Stomach (tissue), 8 donors: ENCODE measurements at regions not wholly inside any gene's neighbourhood (a gene's known extent, or its start where the extent isn't known, plus 50 kb on each side); places are given as distances from the start of the nearest gene placed in this dataset.

ENCODE experiments used
- DNase-seq, 2 donors: peaks; one replicate each; pipeline versions ENCODE4 v3.0.0 to v3.0.0-alpha.2; 2013 to 2019
- H3K27ac ChIP-seq, 5 donors: fragments of 200-600 bp in 4 of 5; sonication (generic) in 4 of 5; one replicate each; pipeline ENCODE4 v1.5.1; 2013 to 2019; ENCODE audit warnings: mild to moderate bottlenecking in 1 of 5, moderate library complexity in 1 of 5
- H3K27me3 ChIP-seq, 3 donors: fragments of 200-600 bp; sonication (generic); one replicate each; pipeline ENCODE4 v1.5.1; 2017 to 2019; ENCODE audit warnings: mixed run types in 1 of 3
- H3K36me3 ChIP-seq, 4 donors: fragments of 200-600 bp; sonication (generic); 1 replicate in 3 of 4; 2 replicates in 1 of 4; pipeline ENCODE4 v1.5.1; 2016 to 2019
- H3K4me1 ChIP-seq, 4 donors: fragments of 200-600 bp; sonication (generic); one replicate each; pipeline ENCODE4 v1.5.1; 2016 to 2019
- H3K4me3 ChIP-seq, 4 donors: fragments of 200-600 bp; sonication (generic) in 3 of 4; one replicate each; pipeline ENCODE4 v1.5.1; 2016 to 2019; ENCODE audit warnings: mild to moderate bottlenecking in 1 of 4
- H3K9me3 ChIP-seq, 4 donors: fragments of 200-600 bp; sonication (generic); one replicate each; pipeline ENCODE4 v1.5.1; 2016 to 2019
- EP300 ChIP-seq: sonication (generic); formaldehyde crosslinking; IDR thresholded peaks from one replicate; pipeline ENCODE4 v1.6.1; 2017; ENCODE audit warnings: antibody characterized with exemption
- POLR2A ChIP-seq, 4 donors: fragments of 450-650 bp; IDR thresholded peaks; one replicate each; pipeline ENCODE4 v1.6.1; 2016; ENCODE audit warnings: antibody characterized with exemption in 4 of 4, control low read depth in 2 of 4, mild to moderate bottlenecking in 1 of 4, moderate library complexity in 1 of 4
- POLR2AphosphoS5 ChIP-seq, 3 donors: sonication (generic); formaldehyde crosslinking; IDR thresholded peaks; one replicate each; pipeline ENCODE4 v1.6.1; 2016; ENCODE audit warnings: antibody characterized with exemption in 3 of 3
- WGBS, 5 donors: extraction: QIAGEN DNeasy Blood & Tissue Kit in 3 of 5; methylation state at CpG; one replicate each; pipeline versions ENCODE4 v1.1.5 to v1.1.7; 2013 to 2018; 5-methylcytosine and 5-hydroxymethylcytosine counted together
- intact Hi-C: fragments of 100-400 bp; cut with DNase I; formaldehyde crosslinking; loops from one replicate; pipeline ENCODE4 v1.15.1; 2023; ENCODE audit warnings: low total_unique reads
- TF ChIP-seq, protein P1 (sequence below), 7 experiments: fragments of 450-650 bp in 4 of 7; fragments of 200-600 bp in 3 of 7; sonication (generic) in 3 of 7; IDR thresholded peaks; one replicate each; pipeline ENCODE4 v1.5.1; 2016 to 2019; ENCODE audit warnings: antibody characterized with exemption in 7 of 7, control low read depth in 2 of 7, mild to moderate bottlenecking in 1 of 7
- donor health status: healthy with polysubstance abuse.
- donor health status: Bipolar disorder and iron deficiency.
- donor health status: healthy.

DNA sequence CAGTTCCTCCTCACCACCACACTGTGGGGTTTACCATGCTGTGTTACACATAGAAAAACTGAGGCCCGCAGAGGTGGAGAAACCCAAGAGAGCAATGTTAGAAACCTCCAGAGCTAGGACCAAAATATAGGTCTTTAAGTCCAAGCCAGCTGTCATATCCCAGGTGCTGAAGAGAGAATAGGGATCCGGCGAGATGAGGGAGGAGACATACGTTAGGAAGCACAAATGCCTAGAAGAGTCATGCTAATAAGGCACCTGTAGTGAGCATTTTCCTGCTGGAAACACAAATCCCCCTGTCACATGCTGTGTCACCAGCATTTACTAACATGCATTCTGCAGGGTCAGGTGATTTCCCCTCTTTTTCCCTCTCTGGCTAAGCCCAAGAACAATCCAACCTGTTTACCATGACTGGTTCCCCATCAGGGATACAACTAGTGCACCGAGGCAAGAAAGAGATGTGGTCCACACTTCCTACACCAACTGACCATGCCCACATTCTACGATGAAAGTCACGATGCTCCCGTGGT is 168.6 kb upstream of the CAMK1G start:
- TF ChIP-seq, protein P1, sequence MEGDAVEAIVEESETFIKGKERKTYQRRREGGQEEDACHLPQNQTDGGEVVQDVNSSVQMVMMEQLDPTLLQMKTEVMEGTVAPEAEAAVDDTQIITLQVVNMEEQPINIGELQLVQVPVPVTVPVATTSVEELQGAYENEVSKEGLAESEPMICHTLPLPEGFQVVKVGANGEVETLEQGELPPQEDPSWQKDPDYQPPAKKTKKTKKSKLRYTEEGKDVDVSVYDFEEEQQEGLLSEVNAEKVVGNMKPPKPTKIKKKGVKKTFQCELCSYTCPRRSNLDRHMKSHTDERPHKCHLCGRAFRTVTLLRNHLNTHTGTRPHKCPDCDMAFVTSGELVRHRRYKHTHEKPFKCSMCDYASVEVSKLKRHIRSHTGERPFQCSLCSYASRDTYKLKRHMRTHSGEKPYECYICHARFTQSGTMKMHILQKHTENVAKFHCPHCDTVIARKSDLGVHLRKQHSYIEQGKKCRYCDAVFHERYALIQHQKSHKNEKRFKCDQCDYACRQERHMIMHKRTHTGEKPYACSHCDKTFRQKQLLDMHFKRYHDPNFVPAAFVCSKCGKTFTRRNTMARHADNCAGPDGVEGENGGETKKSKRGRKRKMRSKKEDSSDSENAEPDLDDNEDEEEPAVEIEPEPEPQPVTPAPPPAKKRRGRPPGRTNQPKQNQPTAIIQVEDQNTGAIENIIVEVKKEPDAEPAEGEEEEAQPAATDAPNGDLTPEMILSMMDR (IDR thresholded peaks at IDR 0.05), result no peak
- TF ChIP-seq EP300, result no peak
- TF ChIP-seq POLR2A (IDR thresholded peaks at IDR 0.05), result no peak
- TF ChIP-seq POLR2AphosphoS5 (IDR thresholded peaks at IDR 0.05), result no peak
- WGBS, 5 donors, result 87 to 92% (median 91%) methylated on average over 8 of the region's 8 CpGs

DNA sequence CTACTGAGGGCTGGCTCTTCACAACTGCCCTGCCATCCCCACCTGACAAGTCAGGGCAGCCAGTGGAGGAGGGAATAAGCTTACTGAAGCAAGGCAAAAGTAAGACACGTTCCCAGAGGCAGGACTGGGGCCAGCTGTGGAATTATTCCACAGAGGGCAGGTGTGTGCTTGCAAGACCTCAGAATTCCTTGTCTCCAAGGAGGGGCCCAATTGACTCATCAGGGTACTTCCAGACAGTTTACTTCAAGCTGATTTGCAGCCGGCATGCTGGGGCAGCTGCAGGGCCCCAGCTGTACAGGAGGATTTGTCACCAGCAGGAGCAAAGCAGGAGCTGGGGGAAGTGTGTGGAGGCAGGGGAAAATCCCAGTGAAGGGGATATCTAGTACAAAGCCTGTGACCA is 167.5 kb upstream of the CAMK1G start:
- Histone ChIP-seq H3K4me1 (no peaks in the 10 kb centered on the region), H3K9me3 (no peaks in the 10 kb centered on the region), H3K4me3 (no peak overlapping the region), H3K36me3 (no peaks in the 10 kb centered on the region), H3K27me3 (peaks cover 0 to 8% (median 0%) of the 10 kb centered on the region in 3 donors), H3K27ac (no peak overlapping the region)
- TF ChIP-seq POLR2A (IDR thresholded peaks at IDR 0.05), result no peak
- TF ChIP-seq EP300, result no peak
- TF ChIP-seq, protein P1 (IDR thresholded peaks at IDR 0.05), result no peak
- TF ChIP-seq POLR2AphosphoS5 (IDR thresholded peaks at IDR 0.05), result no peak
- WGBS, 5 donors, result 36 to 62% (median 42%) methylated on average over 2 of the region's 2 CpGs
- DNase-seq, result no peak
- intact Hi-C loops, result no loop called here

More for the DNA sequence above, 168.6 kb upstream of the CAMK1G start:
- Histone ChIP-seq H3K4me3 (no peak overlapping the region), H3K27me3 (peaks cover 0 to 8% (median 0%) of the 10 kb centered on the region in 3 donors), H3K9me3 (no peaks in the 10 kb centered on the region), H3K4me1 (no peaks in the 10 kb centered on the region), H3K27ac (no peak overlapping the region), H3K36me3 (no peaks in the 10 kb centered on the region)
- intact Hi-C loops, result no loop called here
- DNase-seq, result no peak

DNA sequence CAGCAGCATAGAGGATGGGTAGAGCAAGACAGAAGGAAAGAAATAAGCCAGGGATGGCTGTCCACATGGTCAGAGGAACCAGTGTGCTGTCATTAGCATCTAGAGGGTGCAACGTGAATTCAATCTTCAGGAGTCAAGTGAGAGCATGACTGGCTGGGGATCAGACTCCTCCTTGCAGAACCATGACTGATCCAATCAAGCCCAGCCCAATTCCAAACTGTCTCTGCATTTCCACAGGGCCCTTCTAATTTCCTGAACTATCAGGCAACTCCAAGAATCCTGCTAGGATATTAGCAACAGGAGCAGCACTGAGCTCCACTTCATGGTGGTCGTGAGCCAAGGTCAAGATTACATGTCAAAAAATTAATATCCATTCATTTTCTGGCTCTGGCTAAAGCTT is 166.8 kb upstream of the CAMK1G start:
- no peaks in the 10 kb centered on the region for H3K36me3 ChIP-seq

DNA sequence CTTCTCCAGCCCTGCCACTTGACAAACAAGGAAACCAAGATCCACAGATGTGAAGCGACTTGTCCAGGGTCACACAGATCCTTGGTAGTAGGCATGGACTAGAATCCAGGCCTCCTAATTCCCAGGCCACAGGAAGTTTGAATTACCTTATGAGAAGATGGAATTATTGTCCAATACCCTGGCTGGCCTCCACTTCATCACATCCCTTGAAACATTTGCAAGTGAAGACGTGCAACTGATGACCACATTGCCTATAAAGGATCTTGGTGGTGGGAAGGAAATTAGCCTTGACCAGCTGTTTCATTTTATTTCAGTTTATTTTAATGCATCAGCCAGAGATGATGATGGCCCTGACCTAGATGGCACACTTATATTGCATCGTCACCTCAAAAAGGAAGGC is 165.8 kb upstream of the CAMK1G start:
- Histone ChIP-seq H3K4me1 (no peaks in the 10 kb centered on the region), H3K27ac (no peak overlapping the region), H3K36me3 (no peaks in the 10 kb centered on the region), H3K4me3 (no peak overlapping the region), H3K9me3 (no peaks in the 10 kb centered on the region), H3K27me3 (peaks cover 0 to 8% (median 0%) of the 10 kb centered on the region in 3 donors)
- TF ChIP-seq, protein P1 (IDR thresholded peaks at IDR 0.05), result no peak
- TF ChIP-seq POLR2A (IDR thresholded peaks at IDR 0.05), result no peak
- DNase-seq, result no peak
- intact Hi-C loops, result no loop called here
- 79 to 89% (median 88%) methylated on average over 3 of the region's 3 CpGs for WGBS, 5 donors

More for the DNA sequence above, 166.8 kb upstream of the CAMK1G start:
- Histone ChIP-seq H3K27me3 (peaks cover 0 to 8% (median 0%) of the 10 kb centered on the region in 3 donors), H3K4me3 (no peak overlapping the region), H3K4me1 (no peaks in the 10 kb centered on the region), H3K27ac (no peak overlapping the region), H3K9me3 (no peaks in the 10 kb centered on the region)
- intact Hi-C loops, result no loop called here
- no peak for DNase-seq
- no peak for TF ChIP-seq POLR2A (IDR thresholded peaks at IDR 0.05)
- 70 to 91% (median 72%) methylated on average over 2 of the region's 2 CpGs for WGBS, 5 donors

DNA sequence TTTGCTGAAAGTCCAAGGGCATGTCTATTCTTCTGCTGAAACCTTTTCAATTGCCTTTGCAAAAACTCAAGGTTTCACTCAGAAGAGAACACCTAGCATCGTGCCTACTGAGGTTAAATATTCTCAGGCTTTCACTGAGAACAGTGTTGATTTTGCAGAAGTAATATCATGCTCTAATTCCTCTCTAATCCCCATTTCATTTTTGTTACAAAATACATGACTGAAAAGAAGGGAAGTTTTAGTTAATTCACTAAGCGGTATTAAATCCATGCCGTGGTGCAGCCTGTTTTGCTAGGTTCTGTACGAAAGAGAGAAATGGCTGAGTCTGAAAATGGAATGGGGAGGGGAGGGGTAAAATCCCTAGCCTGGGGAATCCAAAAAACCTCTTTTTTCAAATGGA is 163.2 kb upstream of the CAMK1G start:
- H3K9me3 ChIP-seq, result no peaks in the 10 kb centered on the region
- no peaks in the 10 kb centered on the region for H3K27me3 ChIP-seq
- intact Hi-C loops, result no loop called here
- H3K36me3 ChIP-seq, result no peaks in the 10 kb centered on the region
- 72 to 81% (median 76%) methylated on average over 4 of the region's 4 CpGs for WGBS, 5 donors
- H3K4me1 ChIP-seq, result no peaks in the 10 kb centered on the region
- TF ChIP-seq, protein P1 (IDR thresholded peaks at IDR 0.05), result no peak
- TF ChIP-seq EP300, result no peak
- TF ChIP-seq POLR2AphosphoS5 (IDR thresholded peaks at IDR 0.05), result no peak
- TF ChIP-seq POLR2A (IDR thresholded peaks at IDR 0.05), result no peak
- H3K27ac ChIP-seq, result no peak overlapping the region
- no peak for DNase-seq
- no peak overlapping the region for H3K4me3 ChIP-seq
